ENCODE measurements at regions not wholly inside any gene's neighbourhood (a gene's known extent, or its start where the extent isn't known, plus 50 kb on each side); places are given as distances from the start of the nearest gene placed in this dataset.
A peak's percentile ranks its signal among the peaks of the same experiment; 100 is the strongest.

DNA sequence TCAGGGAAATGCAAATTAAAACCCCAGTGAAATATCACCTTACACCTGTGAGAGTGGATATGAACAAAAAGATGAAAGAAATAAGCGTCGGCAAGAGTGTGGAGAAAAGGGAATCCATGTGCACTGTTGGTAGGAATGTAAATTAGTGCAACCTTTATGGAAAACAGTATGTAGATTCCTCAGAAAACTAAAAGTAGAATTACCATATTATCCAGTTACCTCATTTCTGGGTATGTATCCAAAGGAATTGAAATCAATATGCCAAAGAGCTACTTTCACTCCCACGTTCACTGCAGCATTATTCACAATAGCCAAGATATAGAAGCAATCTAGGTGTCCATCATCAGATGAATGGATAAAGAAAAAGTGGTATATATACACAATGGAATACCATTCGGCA lies 246.0 kb upstream of the ARHGAP20 start:
- H3K36me3 Mint-ChIP-seq (ENCODE audit: low read depth) = no peaks in the 10 kb centered on the region
- no peak overlapping the region for H3K27ac Mint-ChIP-seq
- no peak for DNase-seq
- H3K4me1 Mint-ChIP-seq (ENCODE audit: low read depth) = no peaks in the 10 kb centered on the region
- no peak overlapping the region for H3K4me3 Mint-ChIP-seq
- intact Hi-C loops (cut with micrococcal nuclease) = no loop called here
- no peaks in the 10 kb centered on the region for H3K9me3 Mint-ChIP-seq
- no peak for TF ChIP-seq CTCF (IDR thresholded peaks at IDR 0.05)
- ChIA-PET POLR2A (no interaction called here), CTCF (no interaction called here)
- H3K27me3 Mint-ChIP-seq = no peaks in the 10 kb centered on the region
- no peak for ATAC-seq

DNA sequence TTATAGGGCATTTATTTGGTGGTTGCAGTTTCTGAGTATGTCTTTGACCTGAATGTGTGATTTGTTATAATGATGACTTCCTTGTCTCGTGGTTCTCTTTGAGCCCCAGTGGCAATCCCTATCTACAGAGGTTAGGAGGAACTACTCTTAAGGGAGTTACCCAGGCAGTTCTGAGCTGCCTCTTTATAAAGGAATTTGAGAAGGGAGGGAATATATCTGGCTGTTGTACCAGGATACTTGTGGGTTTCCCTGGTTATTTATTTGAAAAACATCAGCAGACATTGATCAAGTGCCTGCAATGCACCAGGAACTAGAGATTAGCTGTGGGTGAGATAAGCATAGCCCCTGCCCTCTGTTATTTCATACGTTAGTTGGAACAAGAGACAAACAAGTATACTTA lies 243.5 kb upstream of the ARHGAP20 start:
- CTCF ChIA-PET = no interaction called here
- no peak for DNase-seq
- POLR2A ChIA-PET = no interaction called here
- ATAC-seq = no peak
- Mint-ChIP-seq H3K27ac (no peak overlapping the region), H3K4me3 (no peak overlapping the region), H3K4me1 (ENCODE audit: low read depth) (no peaks in the 10 kb centered on the region), H3K9me3 (no peaks in the 10 kb centered on the region), H3K36me3 (ENCODE audit: low read depth) (no peaks in the 10 kb centered on the region), H3K27me3 (no peaks in the 10 kb centered on the region)
- intact Hi-C loops (cut with micrococcal nuclease) = no loop called here
- no peak for TF ChIP-seq CTCF (IDR thresholded peaks at IDR 0.05)

- DNase-seq = no peak
- no peaks in the 10 kb centered on the region for H3K9me3 Mint-ChIP-seq
- intact Hi-C loops (cut with micrococcal nuclease) = no loop called here
These were observed 239.8 kb upstream of the ARHGAP20 start for GRCh38 chr11:110951950-110952503.

DNA sequence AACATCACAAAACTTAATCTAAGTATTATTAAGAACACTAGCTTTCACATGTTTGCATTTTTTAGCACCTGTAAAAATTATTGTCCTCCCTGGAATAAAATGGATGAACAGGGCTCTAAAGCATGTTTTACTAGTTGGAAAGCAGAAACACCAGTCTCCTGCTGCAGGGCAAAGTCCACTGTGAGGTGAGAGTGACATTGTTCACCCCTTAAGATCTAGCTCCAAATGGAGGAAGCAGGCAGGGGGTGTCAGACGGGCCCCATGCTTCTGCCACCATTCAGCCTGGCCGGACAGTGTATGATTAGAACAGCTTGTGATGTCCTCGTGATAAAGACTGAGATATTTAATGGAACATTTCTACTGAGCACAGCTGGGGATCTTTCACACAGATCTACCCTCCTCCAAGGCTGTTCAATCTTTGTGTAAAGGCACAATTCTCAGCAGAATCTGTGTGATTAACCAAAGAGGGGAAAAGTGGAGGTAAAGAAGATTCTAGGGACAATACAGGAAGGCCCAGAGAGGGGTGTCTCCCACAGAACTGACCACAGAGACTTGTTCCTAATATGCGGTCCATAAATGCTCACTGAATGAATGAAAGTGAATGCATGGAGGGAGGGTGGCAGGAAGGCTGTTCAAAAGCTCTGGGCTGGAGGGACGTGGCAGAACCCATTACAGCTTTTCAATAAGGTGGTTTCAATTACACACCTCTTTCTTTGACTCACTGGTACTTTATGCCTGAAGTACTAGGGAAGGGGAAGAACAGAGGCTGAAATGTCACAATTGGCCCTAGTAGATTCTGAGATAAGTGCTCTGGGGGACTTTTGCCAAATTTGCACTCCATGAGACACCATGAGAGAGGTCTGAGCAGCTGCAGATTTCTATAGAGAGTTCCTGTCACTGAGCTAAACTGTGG lies 239.1 kb upstream of the ARHGAP20 start:
- ATAC-seq = peak; percentile 13
- no peak for TF ChIP-seq CTCF (IDR thresholded peaks at IDR 0.05)
- CTCF ChIA-PET = interaction anchor here (0.6 to 1.1 kb wide), 2 partner anchors 9 to 20 kb away, joined by 3 read pairs; no protein-coding TSS in a partner anchor

More at GRCh38 chr11:110951950-110952503, 239.8 kb upstream of the ARHGAP20 start:
- no peak overlapping the region for H3K27ac Mint-ChIP-seq
- H3K4me3 Mint-ChIP-seq = no peak overlapping the region
- no peak for TF ChIP-seq CTCF (IDR thresholded peaks at IDR 0.05)
- CTCF ChIA-PET = interaction anchor here (0.6 kb wide), 1 partner anchor 19 kb away, joined by 3 read pairs; no protein-coding TSS in a partner anchor
- no peaks in the 10 kb centered on the region for H3K36me3 Mint-ChIP-seq (ENCODE audit: low read depth)
- no peak for ATAC-seq
- no peaks in the 10 kb centered on the region for H3K27me3 Mint-ChIP-seq
- POLR2A ChIA-PET = no interaction called here
- no peaks in the 10 kb centered on the region for H3K4me1 Mint-ChIP-seq (ENCODE audit: low read depth)

GRCh38 chr11:110948112-110948511 lies 235.9 kb upstream of the ARHGAP20 start:
- POLR2A ChIA-PET = no interaction called here

More for the DNA sequence above, 239.1 kb upstream of the ARHGAP20 start:
- DNase-seq = no peak
- no peak overlapping the region for H3K27ac Mint-ChIP-seq
- no peaks in the 10 kb centered on the region for H3K9me3 Mint-ChIP-seq
- intact Hi-C loops (cut with micrococcal nuclease) = no loop called here
- H3K27me3 Mint-ChIP-seq = no peaks in the 10 kb centered on the region
- no peak overlapping the region for H3K4me3 Mint-ChIP-seq
- H3K36me3 Mint-ChIP-seq (ENCODE audit: low read depth) = no peaks in the 10 kb centered on the region
- POLR2A ChIA-PET = no interaction called here
- H3K4me1 Mint-ChIP-seq (ENCODE audit: low read depth) = no peaks in the 10 kb centered on the region

More at GRCh38 chr11:110948112-110948511, 235.9 kb upstream of the ARHGAP20 start:
- Mint-ChIP-seq H3K36me3 (ENCODE audit: low read depth) (no peaks in the 10 kb centered on the region), H3K27ac (no peak overlapping the region), H3K27me3 (no peaks in the 10 kb centered on the region), H3K4me1 (ENCODE audit: low read depth) (no peaks in the 10 kb centered on the region), H3K4me3 (no peak overlapping the region), H3K9me3 (no peaks in the 10 kb centered on the region)
- TF ChIP-seq CTCF (IDR thresholded peaks at IDR 0.05) = no peak
- CTCF ChIA-PET = no interaction called here
- intact Hi-C loops (cut with micrococcal nuclease) = no loop called here
- DNase-seq (no peak), ATAC-seq (no peak)

Measured in activated CD8-positive, alpha-beta T cell treated with anti-CD3 and anti-CD28 coated beads for 36 hours (primary cell).